Bronchial epithelial cell (primary cell): ENCODE measurements at regions not wholly inside any gene's neighbourhood (a gene's known extent, or its start where the extent isn't known, plus 50 kb on each side); places are given as distances from the start of the nearest gene placed in this dataset.
A peak's percentile ranks its signal among the peaks of the same experiment; 100 is the strongest.

Experiments used
- DNase-seq: peaks from one replicate; pipeline ENCODE4 v3.0.0-alpha.2; 2010; ENCODE audit warnings: low read depth
- FAIRE-seq: peaks from 2 replicates; lab custom pipeline; 2011; peaks lifted over from hg19 to GRCh38; lab: Jason Lieb, UNC
- H3K27me3 ChIP-seq: 2 replicates; pipeline ENCODE4 v1.5.1; 2011; ENCODE audit warnings: low read length; ENCODE audit not compliant: control insufficient read depth, insufficient read depth
- H3K36me3 ChIP-seq: 2 replicates; pipeline ENCODE4 v1.5.1; 2011; ENCODE audit warnings: low read length; ENCODE audit not compliant: control insufficient read depth, insufficient read depth
- H3K4me3 ChIP-seq: 2 replicates; pipeline ENCODE4 v1.5.1; 2011; ENCODE audit warnings: mild to moderate bottlenecking, low read depth, low read length, control low read depth
- TF ChIP-seq, protein P1 (sequence below): IDR thresholded peaks from 2 replicates; pipeline ENCODE4 v1.5.1; 2011; ENCODE audit warnings: mild to moderate bottlenecking, moderate library complexity, low read length, control low read depth, inconsistent platforms; ENCODE audit not compliant: insufficient read depth, severe bottlenecking

DNA sequence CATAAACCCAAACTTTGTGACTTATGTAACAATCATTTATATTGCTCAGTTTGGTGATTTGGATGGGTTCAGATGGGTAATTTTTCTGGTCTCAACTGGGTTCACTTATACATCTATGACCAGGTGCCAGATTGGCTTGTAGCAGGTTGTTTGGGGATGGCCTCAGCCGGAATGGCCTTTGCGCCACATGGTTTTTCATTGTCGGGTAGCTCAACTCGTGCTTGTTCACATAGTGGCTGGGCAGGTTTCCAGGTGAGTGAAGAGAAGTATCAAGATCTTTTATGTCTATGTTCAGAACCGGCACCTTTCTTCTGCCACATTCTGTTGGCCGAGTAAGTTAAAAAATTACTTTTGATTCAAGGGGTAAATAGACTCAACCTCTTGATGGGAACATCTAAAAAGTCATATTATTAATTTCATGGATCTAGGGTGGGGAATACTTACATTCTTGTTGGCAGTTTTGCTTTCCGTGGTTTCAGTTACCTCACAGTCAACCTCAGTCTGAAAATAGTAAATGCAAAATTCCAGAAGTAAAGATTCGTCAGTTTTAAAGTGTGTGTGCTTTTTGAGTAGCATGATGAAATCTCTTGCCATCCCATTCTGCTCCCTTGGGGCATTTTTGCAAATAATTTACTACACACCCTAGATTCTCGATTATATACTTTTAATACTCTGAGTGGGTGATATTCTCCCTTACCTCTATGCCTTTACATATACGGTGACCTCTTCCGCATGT lies 745.7 kb upstream of the CCDC54 start:
- TF ChIP-seq, protein P1, sequence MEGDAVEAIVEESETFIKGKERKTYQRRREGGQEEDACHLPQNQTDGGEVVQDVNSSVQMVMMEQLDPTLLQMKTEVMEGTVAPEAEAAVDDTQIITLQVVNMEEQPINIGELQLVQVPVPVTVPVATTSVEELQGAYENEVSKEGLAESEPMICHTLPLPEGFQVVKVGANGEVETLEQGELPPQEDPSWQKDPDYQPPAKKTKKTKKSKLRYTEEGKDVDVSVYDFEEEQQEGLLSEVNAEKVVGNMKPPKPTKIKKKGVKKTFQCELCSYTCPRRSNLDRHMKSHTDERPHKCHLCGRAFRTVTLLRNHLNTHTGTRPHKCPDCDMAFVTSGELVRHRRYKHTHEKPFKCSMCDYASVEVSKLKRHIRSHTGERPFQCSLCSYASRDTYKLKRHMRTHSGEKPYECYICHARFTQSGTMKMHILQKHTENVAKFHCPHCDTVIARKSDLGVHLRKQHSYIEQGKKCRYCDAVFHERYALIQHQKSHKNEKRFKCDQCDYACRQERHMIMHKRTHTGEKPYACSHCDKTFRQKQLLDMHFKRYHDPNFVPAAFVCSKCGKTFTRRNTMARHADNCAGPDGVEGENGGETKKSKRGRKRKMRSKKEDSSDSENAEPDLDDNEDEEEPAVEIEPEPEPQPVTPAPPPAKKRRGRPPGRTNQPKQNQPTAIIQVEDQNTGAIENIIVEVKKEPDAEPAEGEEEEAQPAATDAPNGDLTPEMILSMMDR = no peak
- H3K27me3 ChIP-seq = no peaks in the 10 kb centered on the region
- FAIRE-seq = peak; percentile 23
- DNase-seq = no peak
- no peak overlapping the region for H3K4me3 ChIP-seq
- no peaks in the 10 kb centered on the region for H3K36me3 ChIP-seq

DNA sequence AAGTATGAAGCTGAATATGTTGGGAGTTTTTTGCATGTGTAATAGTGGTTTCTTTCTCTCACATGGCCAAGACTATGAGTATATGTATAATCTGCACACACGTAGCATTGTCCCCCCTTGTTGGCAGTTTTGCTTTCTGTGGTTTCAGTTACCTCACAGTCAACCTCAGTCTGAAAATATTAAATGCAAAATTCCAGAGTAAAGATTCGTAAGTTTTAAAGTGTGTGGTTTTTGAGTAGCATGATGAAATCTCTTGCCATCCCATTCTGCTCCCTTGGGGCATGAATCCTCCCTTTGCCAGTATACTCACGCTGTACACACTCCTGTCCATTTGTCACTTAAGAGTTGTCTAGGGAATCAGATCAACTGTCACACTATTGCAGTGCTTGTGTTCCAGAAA lies 742.0 kb upstream of the CCDC54 start:
- Histone ChIP-seq H3K27me3 (no peaks in the 10 kb centered on the region), H3K4me3 (no peak overlapping the region), H3K36me3 (no peaks in the 10 kb centered on the region)
- TF ChIP-seq, protein P1 = no peak
- FAIRE-seq (no peak), DNase-seq (peak; percentile 51)

DNA sequence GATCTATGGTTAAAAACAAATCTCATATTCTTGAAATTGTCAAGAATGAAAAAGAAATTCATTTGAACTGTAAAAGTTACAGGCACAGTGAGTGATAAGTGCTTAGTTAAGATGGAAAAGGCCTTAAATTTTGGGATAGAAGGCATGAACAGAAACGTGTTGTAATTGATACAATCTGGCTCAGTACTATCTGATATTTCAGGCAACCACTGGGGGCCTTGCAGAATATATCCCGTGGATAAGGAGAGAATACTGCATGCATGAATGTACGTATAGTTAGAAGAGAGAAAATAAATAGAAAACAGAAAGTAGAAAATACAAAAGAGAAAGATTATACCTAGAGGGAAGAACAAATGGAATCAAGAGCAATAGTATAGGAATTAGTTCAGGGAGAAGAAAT lies 741.4 kb upstream of the CCDC54 start:
- Histone ChIP-seq H3K36me3 (no peaks in the 10 kb centered on the region), H3K27me3 (no peaks in the 10 kb centered on the region), H3K4me3 (no peak overlapping the region)
- FAIRE-seq = no peak
- DNase-seq = no peak
- TF ChIP-seq, protein P1 = no peak

DNA sequence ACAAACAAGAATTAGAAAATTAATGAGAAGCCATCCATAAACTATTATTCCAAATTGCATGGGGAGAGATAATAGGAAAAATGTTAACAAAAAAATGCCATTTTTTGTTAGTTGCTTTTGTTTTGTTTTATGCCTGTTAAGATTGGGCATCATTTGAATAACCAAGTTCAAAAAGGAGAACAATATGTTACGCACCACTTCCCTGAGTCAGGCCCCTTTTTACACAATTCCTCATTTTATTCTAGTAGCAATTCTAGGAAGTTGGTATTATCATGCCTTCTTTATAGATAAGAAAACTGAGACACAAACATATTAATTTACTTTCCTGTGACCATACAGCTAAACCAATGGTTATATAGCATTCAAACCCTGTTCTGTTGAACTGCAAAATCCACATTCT lies 736.9 kb upstream of the CCDC54 start:
- no peaks in the 10 kb centered on the region for H3K36me3 ChIP-seq
- no peaks in the 10 kb centered on the region for H3K27me3 ChIP-seq
- no peak overlapping the region for H3K4me3 ChIP-seq
- no peak for FAIRE-seq
- TF ChIP-seq, protein P1 = no peak
- no peak for DNase-seq

DNA sequence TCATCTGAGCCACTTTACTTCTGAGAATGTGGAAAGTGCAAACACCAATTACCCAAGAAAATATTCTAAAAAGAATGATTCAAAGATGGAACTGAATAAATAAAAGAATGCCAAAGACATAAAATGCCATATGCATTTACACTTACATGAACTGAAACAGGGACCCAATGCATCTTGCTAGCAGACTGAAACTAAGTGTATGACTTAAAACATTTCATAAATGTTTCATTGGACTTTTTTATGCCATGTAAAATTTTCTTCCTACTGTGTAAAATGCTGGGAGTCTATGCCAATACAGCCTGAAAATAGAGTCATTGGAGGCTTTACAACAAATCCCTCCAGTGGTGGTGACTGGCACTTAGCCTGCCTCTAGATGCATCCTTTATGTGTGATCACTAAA lies 735.1 kb upstream of the CCDC54 start:
- TF ChIP-seq, protein P1 = no peak
- Histone ChIP-seq H3K36me3 (no peaks in the 10 kb centered on the region), H3K27me3 (no peaks in the 10 kb centered on the region), H3K4me3 (no peak overlapping the region)
- no peak for FAIRE-seq
- no peak for DNase-seq

DNA sequence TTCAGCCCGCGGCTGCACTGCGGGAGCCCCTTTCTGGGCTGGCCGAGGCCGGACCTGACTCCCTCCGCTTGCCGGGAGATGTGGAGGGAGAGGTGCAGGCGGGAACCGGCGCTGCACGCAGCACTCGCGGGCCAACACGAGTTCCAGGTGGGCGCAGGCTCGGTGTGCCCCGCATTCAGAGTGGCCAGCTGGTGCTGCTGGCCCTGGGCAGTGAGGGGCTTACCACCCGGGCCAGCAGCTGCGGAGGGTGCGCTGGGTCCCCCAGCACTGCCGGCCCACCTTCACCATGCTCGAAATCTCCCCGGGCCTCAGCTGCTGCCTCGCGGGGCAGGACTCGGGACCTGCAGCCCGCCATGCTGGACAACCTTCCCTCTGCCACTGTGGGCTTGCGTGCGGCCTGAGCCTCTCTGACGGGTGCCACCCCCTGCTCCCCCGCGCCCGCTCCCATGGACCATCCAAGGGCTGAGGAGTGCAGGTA lies 733.5 kb upstream of the CCDC54 start:
- TF ChIP-seq, protein P1 = no peak
- DNase-seq (no peak), FAIRE-seq (no peak)
- Histone ChIP-seq H3K27me3 (no peaks in the 10 kb centered on the region), H3K4me3 (no peak overlapping the region), H3K36me3 (no peaks in the 10 kb centered on the region)
